OCI-M2 (cell line): ENCODE measurements at regions not wholly inside any gene's neighbourhood (a gene's known extent, or its start where the extent isn't known, plus 50 kb on each side); places are given as distances from the start of the nearest gene placed in this dataset.
A peak's percentile ranks its signal among the peaks of the same experiment; 100 is the strongest.

ENCODE experiments used
- DNase-seq: peaks from one replicate; lab custom pipeline; 2025; ENCODE audit not compliant: unreplicated experiment; lab: John Stamatoyannopoulos, UW

DNA sequence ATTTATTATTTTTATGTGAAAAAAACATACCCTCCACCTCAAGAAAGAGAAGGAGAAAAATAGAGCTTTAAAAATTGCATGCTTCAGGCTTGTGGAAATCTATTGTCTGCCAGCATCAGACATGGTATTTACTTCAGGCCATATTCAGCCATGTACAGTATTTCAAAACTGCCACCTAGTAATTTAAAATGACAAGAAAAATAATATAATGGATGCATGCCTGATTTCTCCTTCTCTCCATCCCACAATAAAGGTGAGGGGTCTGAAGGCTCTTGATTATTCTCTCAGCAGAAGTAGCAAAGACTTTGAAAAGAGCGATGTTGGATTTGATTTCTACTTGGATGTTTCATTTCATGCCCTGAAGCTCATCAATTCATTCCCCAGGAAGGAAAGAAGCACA lies 250.7 kb downstream of the TBC1D4 start:
- no peak for DNase-seq

DNA sequence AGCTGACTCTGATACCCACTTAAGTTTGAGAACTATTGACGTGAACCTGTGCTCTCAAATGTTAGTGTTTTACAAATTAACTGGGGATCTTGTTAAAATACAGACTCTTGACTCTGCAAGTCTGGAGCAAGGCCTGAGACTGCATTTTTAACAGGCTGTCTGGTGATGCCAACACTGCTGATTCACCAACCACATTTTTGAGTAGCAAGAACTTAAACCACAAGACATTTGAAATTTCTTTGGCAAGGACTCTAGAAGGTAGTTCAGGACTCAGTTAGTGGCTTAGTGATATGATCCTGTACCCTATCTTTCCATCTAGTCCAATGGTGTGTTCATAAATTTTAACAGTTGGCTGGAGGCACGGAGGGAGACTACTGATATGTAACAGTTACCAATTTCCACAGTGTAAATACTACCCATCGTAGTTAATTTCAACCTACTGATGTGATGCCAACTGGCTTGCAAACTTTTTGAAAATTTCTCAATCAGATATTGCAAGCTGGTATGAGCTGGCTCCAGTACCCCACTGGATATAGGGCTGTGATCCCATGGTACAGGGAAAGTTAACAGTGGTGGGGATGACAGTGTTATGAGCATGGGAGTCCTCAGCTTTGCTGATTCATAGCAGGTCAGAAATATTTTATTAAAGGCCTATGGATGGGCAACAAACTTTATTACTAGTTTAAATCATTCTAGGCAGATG lies 255.1 kb downstream of the TBC1D4 start:
- DNase-seq, result no peak

DNA sequence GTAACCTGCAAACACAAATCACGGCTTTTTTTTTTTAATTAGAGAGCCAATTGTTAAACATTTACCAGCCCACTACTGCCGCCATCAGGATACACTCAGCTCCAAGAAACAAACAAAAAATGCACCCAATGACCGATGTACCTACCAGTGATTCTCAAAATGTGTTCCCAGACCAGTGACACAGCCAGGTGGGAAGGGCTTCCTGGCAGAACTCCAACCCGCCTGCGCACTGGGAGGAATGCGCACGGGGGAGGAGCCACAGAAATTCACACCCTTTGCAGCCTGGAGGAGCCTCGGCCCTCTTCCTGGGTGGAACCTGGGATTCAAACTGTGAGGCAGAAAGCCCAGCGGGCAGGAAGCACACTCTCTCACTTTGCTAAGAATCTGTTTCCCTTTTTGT lies 255.9 kb downstream of the TBC1D4 start:
- no peak for DNase-seq

DNA sequence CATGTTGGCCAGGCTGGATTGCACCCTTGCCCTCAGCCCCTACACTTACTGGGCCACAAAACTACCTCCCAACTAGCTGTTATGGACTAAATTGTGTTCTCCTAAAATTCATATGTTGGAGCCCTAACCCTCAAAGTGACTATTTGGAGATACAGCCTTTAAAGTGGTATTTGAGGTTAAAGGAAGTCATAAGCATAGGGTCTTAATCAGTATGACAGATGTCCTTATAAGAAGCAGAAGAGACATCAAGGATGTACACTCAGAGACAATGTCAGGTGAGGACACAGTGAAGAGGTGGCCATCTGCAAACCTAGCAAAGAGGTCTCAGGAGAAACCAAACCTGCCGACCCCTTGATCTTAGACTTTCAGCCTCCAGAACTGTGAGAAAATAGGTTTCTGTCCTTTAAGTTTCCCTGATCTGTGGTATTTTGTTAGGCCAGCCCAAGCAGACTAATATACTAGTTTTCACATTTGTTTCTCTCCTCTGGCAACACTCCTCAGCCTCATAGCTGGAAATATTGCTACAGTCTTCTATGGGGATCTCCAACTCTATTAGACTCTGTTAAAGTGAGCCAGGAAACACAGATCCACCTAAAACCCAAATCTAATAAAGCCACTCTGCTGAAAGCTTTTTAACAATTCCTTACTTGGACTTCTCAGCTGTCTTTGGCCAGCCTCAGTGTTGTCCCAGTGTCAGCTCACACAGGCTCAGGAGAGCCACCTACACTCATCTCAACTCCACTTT lies 256.5 kb downstream of the TBC1D4 start:
- DNase-seq, result no peak

DNA sequence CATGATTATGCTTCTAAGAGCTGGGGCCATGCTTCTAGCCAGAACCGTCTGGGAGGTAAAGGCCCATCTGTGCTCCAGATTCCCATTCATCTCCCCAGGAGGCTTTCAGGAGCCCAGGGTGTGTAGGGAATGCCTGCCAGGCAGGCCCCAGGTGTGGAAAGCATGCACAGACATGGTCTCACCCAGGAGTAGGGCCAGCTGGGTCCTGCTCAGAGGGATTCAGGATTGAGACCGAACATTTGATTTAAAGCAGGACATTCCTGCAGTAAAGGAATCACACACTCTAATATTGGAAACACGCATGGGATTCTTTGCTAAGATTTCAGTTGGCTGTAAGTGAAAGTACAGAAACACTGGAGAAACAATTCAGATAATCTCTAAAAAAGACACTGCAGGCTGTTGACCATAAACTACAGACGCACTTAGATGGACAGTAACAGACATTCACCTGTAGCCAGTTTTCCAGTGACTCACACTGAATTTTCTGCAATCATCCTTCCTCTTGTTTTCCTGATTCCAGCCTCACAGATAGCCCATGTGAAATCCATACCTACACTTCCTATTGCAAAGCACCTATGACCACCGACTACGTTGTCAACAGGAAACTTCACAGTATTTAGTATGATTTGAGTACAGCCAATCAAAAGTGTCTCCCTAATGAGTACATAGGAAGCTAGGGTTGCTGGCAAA lies 257.8 kb downstream of the TBC1D4 start:
- DNase-seq, result no peak

DNA sequence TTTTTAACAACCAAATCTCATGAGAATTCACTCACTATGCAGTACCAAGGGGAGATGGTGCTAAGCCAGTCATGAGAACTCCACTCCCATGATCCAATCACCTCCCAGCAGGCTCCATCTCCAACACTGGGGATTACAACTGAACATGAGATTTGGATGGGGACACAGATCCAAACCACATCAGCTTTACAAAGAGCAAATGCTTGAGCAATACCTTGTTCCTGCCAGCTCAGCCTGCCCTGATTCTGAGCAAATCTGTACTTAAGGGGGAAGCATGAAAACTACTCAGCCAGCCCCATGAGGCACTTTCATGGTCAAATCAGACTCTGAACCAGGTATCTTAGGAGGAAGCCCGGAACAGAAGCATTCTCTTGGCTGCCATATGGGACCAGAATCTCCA lies 259.9 kb downstream of the TBC1D4 start:
- no peak for DNase-seq

DNA sequence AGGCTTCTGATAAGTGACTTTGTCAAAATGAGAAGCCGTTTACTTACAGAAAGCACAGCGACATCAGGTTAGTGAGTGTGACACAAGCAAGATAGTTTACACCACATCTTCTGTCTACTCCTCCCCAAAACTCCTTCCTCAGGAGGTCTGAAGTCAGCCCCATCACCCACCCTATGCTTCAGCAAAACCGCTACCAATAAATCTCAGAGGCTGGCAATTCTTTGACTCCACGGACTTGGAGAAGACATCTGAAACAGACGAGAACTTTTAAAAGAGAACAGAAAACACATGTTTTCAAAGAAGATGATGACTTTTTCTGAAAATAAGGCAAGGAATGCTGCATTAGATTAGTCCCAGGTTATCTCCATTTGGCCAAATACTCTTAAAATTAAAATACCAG lies 261.1 kb downstream of the TBC1D4 start:
- no peak for DNase-seq

DNA sequence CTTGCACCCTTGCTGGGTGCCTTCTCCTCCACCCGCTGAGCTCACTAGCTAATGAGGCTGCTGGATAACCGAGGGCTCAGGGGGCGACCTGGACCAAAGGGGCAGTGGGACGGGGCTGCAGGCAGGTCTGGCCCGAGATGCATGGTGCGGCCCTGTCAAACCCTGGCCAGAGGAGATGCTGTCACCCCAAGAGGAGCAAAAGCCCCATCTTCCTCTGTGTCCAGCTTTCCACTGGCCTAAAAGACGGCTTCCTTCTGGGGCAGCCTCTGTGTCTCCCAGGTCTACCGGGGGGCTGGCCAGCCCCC lies 261.8 kb downstream of the TBC1D4 start:
- no peak for DNase-seq

DNA sequence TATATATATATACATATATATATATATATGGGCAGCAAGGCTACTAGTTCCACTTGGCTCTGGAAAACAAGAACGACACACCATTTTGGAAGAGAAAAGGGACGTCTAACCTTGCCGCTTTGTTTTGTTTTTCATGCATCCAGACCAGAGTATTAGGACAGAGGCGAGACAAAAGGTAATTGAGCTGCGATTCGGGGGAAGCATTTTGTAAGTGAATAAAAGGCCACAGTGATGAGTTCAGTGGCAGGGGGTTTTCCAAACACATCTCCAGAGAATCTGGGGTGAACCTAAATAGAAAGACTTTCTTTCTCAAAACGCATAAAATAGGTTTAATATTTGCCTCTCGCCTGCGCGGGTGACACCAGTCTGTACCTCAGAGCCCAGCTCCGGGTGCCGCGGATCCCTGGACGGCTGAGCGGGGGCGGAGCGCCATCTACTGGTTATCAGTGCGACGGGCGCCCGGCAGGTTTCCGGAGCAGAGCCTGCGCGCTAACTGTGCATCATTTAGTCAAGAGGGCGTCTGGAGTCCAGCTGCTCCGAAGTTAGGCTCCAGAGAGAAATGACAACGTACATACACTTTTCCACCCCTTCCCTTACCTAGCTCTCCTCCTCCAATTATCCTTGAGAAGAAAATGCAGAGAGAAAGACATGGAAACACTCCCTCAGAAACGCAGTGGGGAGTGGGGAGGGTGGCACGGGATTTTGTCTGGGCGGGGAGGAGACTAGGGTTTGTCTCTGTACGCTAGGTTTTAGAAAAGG lies 262.3 kb downstream of the TBC1D4 start:
- DNase-seq, result peak; percentile 32

DNA sequence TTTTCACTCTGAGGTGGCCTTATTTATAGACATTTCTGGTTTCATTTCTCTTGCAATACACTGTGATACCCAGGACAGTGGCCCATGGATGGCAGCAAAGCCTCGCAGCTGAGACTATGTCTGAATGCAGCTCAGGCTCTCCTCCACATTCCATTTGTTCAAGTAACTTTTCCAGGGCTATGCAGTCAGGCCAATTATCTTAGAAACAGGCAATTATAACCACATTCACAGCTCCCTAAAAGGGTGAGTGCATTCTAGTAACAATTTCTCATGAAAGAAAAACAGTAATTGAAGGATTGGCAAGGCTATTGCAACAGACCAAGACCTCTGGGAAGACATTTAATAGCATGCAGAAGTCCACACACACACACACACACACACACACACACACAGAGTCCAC lies 264.0 kb downstream of the TBC1D4 start:
- DNase-seq, result no peak

DNA sequence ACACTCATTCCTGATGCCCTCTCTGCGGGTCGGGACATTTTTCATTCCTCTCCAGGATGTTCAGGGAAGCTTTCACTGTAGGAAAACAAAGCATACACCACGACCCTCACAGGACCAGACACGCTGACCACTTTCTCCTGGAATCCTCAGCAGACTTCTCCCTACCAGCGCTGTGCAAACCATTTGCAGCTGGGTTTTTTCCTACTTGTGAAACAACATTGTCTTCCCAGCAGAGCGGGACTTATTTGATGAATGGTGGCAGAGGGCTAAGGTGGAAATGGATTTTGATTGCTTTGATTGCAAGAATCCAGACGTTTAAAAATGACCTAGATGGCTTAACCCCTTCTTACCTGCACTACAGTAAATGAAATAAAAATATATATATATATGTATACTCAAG lies 265.9 kb downstream of the TBC1D4 start:
- no peak for DNase-seq

DNA sequence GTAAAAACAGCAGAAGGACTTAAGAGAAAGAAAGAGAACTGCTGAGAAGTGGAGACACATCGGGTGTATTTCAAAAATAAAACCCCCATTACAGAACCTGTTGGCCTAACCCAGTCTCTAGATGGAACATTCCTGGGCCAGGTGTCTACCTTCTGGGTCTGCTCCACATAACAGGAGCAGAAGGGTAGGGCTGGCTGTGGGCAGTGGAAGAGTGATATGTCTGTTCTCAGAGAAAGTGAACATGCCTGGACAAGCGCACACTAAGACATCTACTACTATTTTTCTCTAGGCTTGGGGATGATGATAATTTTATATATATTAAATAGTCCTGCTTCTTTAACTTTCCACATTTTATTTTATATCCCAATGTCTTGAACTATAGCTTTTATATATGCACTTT lies 267.1 kb downstream of the TBC1D4 start:
- no peak for DNase-seq

DNA sequence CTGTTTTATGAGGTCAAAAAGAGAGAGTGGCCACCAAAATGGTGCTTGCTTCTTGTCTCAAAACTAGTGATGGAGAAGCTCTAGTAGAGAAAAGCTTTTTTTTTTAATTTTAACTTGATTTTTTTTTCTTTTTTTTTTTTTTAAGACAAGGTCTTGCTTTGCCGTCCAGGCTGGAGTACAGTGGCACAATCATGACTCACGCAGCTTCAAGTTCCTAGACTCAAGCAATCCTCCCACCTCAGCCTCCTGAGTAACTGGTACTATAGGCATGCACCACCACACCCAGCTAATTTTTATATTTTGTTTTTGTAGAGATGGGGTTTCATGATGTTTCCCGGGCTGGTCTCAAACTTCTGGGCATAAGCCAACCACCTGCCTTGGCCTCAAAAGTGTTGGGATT lies 279.0 kb downstream of the TBC1D4 start:
- DNase-seq, result no peak

DNA sequence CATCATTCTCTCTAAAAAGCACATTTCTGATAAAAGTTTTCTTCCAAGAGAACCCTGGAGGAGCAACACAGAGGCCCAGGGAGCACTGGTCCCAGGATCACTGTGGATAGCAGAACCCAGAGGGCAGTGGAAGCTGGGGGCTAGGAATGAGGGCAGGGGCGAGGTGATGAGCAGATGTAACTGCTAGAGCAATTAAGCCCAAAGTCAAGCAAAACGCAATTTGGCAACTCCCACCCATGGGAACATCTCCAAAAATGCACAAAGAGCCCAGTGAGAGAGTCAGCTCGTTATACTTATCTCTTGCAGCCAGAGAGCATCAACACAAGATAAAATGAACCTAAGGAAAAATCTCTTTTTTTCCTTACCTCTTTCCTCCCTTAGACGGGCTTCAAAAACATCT lies 284.2 kb downstream of the TBC1D4 start:
- no peak for DNase-seq

DNA sequence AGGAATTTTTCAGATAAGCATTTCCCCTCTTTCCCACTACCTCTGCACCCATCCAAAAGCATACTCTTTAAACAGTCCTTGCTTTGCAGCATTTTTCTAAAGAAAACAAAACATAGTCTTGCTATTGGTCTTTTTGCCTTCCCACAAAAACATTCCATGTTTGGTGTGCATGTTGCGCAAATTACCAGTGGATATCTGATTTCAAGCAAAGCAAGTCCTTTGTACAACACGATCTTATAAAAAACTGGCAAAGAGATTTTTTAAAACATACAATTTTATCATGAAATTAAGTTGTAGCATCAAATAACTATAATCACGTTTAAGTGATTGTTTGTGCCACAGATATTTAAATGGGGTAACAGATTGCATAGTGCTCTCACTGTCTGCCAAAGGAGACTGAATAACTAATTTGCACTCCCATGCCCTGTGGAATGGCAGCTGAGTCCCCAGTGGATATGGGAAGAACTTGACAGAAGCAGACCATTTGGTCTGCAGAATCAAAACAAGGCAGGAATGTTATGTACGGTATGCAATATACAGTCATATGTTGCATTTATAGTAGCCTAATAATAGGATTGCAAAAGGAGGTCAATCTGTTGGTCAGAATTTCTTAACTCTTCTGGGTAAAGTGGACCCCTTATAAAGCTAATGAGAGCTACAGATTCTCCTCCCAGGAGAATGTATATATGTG lies 285.7 kb downstream of the TBC1D4 start:
- DNase-seq, result no peak

DNA sequence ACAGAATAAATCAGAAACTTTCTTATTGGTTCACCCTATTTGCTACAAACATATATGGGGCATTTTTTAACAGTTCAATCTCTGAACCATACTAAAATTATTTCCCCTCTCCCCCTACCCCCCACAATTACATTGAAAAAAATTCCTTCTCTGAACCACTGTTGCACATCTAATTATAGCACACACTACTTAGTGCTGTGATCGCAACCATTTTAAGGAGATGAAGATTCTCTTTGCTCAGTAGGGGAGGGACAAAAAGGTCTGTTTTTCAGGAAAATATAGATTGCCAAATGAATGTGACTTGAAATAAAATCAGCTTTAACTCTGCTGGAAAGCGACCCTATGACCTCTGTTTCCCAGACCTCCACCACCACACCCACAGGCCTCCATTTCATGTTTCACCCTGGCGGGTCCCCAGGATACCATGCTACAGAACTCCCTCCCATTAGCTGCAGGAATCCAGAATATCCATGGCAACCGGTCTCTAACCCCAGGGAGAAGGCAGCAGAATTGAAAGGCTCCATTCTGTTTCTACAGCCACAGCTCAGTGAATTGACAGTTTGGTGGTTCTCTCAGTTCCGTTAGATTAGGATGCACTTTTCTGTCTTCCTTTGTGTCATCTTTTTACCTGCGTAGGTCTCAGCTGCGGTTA lies 286.3 kb downstream of the TBC1D4 start:
- no peak for DNase-seq

DNA sequence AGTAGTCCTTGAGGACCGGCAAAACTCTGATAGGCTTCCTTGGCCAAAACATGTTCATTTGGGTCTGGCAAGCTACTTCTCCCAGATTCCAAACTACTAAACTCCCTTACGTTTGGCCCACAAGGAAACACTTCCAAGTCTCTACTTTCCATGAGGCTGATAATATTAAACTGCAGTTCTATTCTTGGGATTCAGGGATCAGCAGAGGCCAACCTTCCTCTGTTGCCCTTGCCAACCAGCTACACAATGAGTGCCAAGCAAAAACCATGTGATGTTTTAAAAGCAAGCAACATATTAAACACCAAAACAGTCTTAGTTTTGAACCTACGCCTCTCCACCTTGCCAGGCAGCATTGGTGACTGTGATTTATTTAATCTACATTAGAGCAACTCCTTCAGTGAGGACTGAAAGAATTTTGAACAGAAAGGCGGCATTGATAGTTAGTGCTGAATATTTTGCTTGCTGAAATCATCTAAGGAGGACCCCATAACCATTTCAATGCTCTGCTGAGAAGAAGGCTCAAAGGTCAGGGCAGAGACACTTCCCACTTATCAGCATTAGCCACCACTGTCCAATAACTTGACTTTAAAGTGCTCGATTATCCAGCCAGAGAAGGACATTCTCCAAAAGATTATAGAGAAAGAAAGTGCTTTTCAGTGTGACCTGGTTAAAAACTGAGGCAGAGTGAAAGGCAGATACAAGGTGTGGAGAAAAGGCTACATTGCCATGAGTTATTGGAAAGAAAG lies 287.1 kb downstream of the TBC1D4 start:
- no peak for DNase-seq

DNA sequence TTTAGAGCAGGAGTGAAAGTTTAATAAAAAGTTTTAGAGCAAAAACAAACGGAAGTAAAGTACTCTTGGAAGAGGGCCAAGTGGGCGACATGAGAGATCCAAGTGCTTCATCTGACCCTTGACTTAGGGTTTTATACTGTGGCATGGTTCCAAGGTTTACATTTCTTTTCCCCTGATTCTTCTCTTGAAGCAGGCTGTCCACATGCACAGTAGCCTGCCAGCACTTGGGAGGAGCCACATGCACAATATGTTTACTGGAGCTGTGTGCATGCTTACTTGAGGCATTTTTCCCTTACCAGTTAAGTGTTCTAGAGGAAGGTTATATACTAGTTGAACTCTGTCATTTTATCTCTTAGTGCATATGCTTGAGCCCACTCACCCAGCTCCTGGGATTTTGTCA lies 295.6 kb downstream of the TBC1D4 start:
- DNase-seq, result no peak

DNA sequence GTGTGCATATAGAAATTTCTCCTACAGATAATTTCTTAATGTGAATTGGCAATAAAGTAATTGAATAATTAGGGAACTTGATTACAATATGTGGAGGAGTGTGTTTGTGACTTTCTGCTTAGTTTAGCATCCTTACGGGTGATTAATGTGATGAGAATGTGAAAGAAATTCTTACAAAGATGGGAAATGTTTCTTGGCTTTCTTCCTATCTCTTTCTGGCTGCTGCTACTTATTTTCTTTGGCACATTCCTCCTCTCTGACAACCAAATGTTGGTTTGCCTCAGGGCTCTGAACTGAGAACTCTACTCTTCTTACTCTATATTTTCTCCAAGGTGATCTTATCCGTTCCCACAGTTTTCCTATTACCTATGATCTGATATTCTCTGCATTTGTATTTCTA lies 300.1 kb downstream of the TBC1D4 start:
- DNase-seq, result no peak
